ENCODE measurements at regions not wholly inside any gene's neighbourhood (a gene's known extent, or its start where the extent isn't known, plus 50 kb on each side); places are given as distances from the start of the nearest gene placed in this dataset.

GRCh38 chr17:72053449-72053848 is 67.4 kb upstream of the SOX9 start:
- Histone ChIP-seq H3K4me1 (ENCODE audit: insufficient read depth, low read length) (no peaks in the 10 kb centered on the region), H3K9me3 (ENCODE audit: low read length) (no peaks in the 10 kb centered on the region), H3K36me3 (ENCODE audit: insufficient read depth, low read length) (no peaks in the 10 kb centered on the region), H3K27me3 (ENCODE audit: insufficient read depth, low read length, poor library complexity, severe bottlenecking) (no peaks in the 10 kb centered on the region), H3K4me3 (ENCODE audit: low read length) (no peak overlapping the region), H3K27ac (ENCODE audit: low read depth, low read length) (no peak overlapping the region)
- CTCF ChIA-PET: no interaction called here
- peaks cover 0 to 1% of the 10 kb centered on the region in 2 donors for H3K27me3 Mint-ChIP-seq
- no peak overlapping the region for H3K4me3 Mint-ChIP-seq
- H3K27ac Mint-ChIP-seq: no peak overlapping the region
- peaks cover 3 to 7% (median 4%) of the 10 kb centered on the region in 5 donors for H3K9me3 Mint-ChIP-seq
- no peak for DNase-seq
- POLR2A ChIA-PET: no interaction called here
- H3K4me1 Mint-ChIP-seq: no peaks in the 10 kb centered on the region
- H3K36me3 Mint-ChIP-seq: no peaks in the 10 kb centered on the region

- POLR2A ChIA-PET: no interaction called here
- no peak for DNase-seq
- no peak overlapping the region for H3K27ac ChIP-seq (ENCODE audit: low read depth, low read length)
- H3K4me3 Mint-ChIP-seq: no peak overlapping the region
- H3K4me3 ChIP-seq (ENCODE audit: low read length): no peak overlapping the region
- no peaks in the 10 kb centered on the region for H3K36me3 ChIP-seq (ENCODE audit: insufficient read depth, low read length)
- CTCF ChIA-PET: no interaction called here
- no peaks in the 10 kb centered on the region for H3K27me3 ChIP-seq (ENCODE audit: insufficient read depth, low read length, poor library complexity, severe bottlenecking)
- H3K4me1 ChIP-seq (ENCODE audit: insufficient read depth, low read length): no peaks in the 10 kb centered on the region
- H3K4me1 Mint-ChIP-seq: no peaks in the 10 kb centered on the region
- H3K36me3 Mint-ChIP-seq: no peaks in the 10 kb centered on the region
- peaks cover under 1 to 4% (median 2%) of the 10 kb centered on the region in 5 donors for H3K9me3 Mint-ChIP-seq
- peaks cover 0 to 1% of the 10 kb centered on the region in 2 donors for H3K27me3 Mint-ChIP-seq
- H3K27ac Mint-ChIP-seq: no peak overlapping the region
- H3K9me3 ChIP-seq (ENCODE audit: low read length): no peaks in the 10 kb centered on the region
Measured at GRCh38 chr17:72056155-72056554, 64.7 kb upstream of the SOX9 start.

- no peak overlapping the region for H3K27ac Mint-ChIP-seq
- no peaks in the 10 kb centered on the region for H3K4me1 ChIP-seq (ENCODE audit: insufficient read depth, low read length)
- no peak overlapping the region for H3K4me3 ChIP-seq (ENCODE audit: low read length)
- peaks cover 0 to 1% of the 10 kb centered on the region in 2 donors for H3K27me3 Mint-ChIP-seq
- no peak overlapping the region for H3K4me3 Mint-ChIP-seq
- H3K9me3 ChIP-seq (ENCODE audit: low read length): no peaks in the 10 kb centered on the region
- no peak for DNase-seq
- CTCF ChIA-PET: no interaction called here
- H3K9me3 Mint-ChIP-seq: peaks cover 0 to 4% (median 2%) of the 10 kb centered on the region in 5 donors
- no peaks in the 10 kb centered on the region for H3K27me3 ChIP-seq (ENCODE audit: insufficient read depth, low read length, poor library complexity, severe bottlenecking)
- H3K4me1 Mint-ChIP-seq: no peaks in the 10 kb centered on the region
- no peaks in the 10 kb centered on the region for H3K36me3 ChIP-seq (ENCODE audit: insufficient read depth, low read length)
- H3K27ac ChIP-seq (ENCODE audit: low read depth, low read length): no peak overlapping the region
- H3K36me3 Mint-ChIP-seq: no peaks in the 10 kb centered on the region
- POLR2A ChIA-PET: no interaction called here
Measured at GRCh38 chr17:72056727-72057290, 64.0 kb upstream of the SOX9 start.

- ChIA-PET POLR2A (no interaction called here), CTCF (no interaction called here)
- H3K27me3 ChIP-seq (ENCODE audit: insufficient read depth, low read length, poor library complexity, severe bottlenecking): no peaks in the 10 kb centered on the region
- Mint-ChIP-seq H3K36me3 (no peaks in the 10 kb centered on the region), H3K9me3 (no peaks in the 10 kb centered on the region), H3K27me3 (peaks cover 0 to 1% of the 10 kb centered on the region in 2 donors), H3K27ac (no peak overlapping the region), H3K4me1 (no peaks in the 10 kb centered on the region), H3K4me3 (no peak overlapping the region)
- no peaks in the 10 kb centered on the region for H3K36me3 ChIP-seq (ENCODE audit: insufficient read depth, low read length)
- no peak overlapping the region for H3K27ac ChIP-seq (ENCODE audit: low read depth, low read length)
- no peaks in the 10 kb centered on the region for H3K4me1 ChIP-seq (ENCODE audit: insufficient read depth, low read length)
- no peak for DNase-seq
- no peak overlapping the region for H3K4me3 ChIP-seq (ENCODE audit: low read length)
- no peaks in the 10 kb centered on the region for H3K9me3 ChIP-seq (ENCODE audit: low read length)
Measured at GRCh38 chr17:72060084-72060483, 60.7 kb upstream of the SOX9 start.

GRCh38 chr17:72063262-72063661 is 57.6 kb upstream of the SOX9 start:
- Mint-ChIP-seq H3K36me3 (no peaks in the 10 kb centered on the region), H3K9me3 (peaks cover 0 to 5% (median 0%) of the 10 kb centered on the region in 5 donors), H3K27ac (no peak overlapping the region), H3K27me3 (no peaks in the 10 kb centered on the region), H3K4me1 (no peaks in the 10 kb centered on the region), H3K4me3 (no peak overlapping the region)
- CTCF ChIA-PET: no interaction called here
- DNase-seq: no peak
- no peak overlapping the region for H3K27ac ChIP-seq (ENCODE audit: low read depth, low read length)
- H3K27me3 ChIP-seq (ENCODE audit: insufficient read depth, low read length, poor library complexity, severe bottlenecking): no peaks in the 10 kb centered on the region
- no peak overlapping the region for H3K4me3 ChIP-seq (ENCODE audit: low read length)
- H3K4me1 ChIP-seq (ENCODE audit: insufficient read depth, low read length): no peaks in the 10 kb centered on the region
- H3K9me3 ChIP-seq (ENCODE audit: low read length): no peaks in the 10 kb centered on the region
- H3K36me3 ChIP-seq (ENCODE audit: insufficient read depth, low read length): no peaks in the 10 kb centered on the region
- POLR2A ChIA-PET: no interaction called here

GRCh38 chr17:72063756-72064450 is 56.9 kb upstream of the SOX9 start:
- POLR2A ChIA-PET: no interaction called here
- H3K36me3 Mint-ChIP-seq: no peaks in the 10 kb centered on the region
- no peaks in the 10 kb centered on the region for H3K4me1 Mint-ChIP-seq
- H3K4me3 Mint-ChIP-seq: no peak overlapping the region
- H3K9me3 ChIP-seq (ENCODE audit: low read length): no peaks in the 10 kb centered on the region
- H3K36me3 ChIP-seq (ENCODE audit: insufficient read depth, low read length): no peaks in the 10 kb centered on the region
- CTCF ChIA-PET: no interaction called here
- H3K27ac ChIP-seq (ENCODE audit: low read depth, low read length): no peak overlapping the region
- H3K4me1 ChIP-seq (ENCODE audit: insufficient read depth, low read length): no peaks in the 10 kb centered on the region
- no peaks in the 10 kb centered on the region for H3K27me3 Mint-ChIP-seq
- peaks cover 0 to 5% (median 0%) of the 10 kb centered on the region in 5 donors for H3K9me3 Mint-ChIP-seq
- no peaks in the 10 kb centered on the region for H3K27me3 ChIP-seq (ENCODE audit: insufficient read depth, low read length, poor library complexity, severe bottlenecking)
- no peak overlapping the region for H3K27ac Mint-ChIP-seq
- H3K4me3 ChIP-seq (ENCODE audit: low read length): no peak overlapping the region
- no peak for DNase-seq

GRCh38 chr17:72064606-72065193 is 56.1 kb upstream of the SOX9 start:
- H3K36me3 ChIP-seq (ENCODE audit: insufficient read depth, low read length): no peaks in the 10 kb centered on the region
- Mint-ChIP-seq H3K27me3 (no peaks in the 10 kb centered on the region), H3K4me3 (no peak overlapping the region), H3K27ac (peak overlapping the region in 1 of 8 donors; percentile 60), H3K9me3 (peaks cover 0 to 5% (median 0%) of the 10 kb centered on the region in 5 donors), H3K4me1 (no peaks in the 10 kb centered on the region), H3K36me3 (no peaks in the 10 kb centered on the region)
- no peak for DNase-seq
- POLR2A ChIA-PET: no interaction called here
- CTCF ChIA-PET: no interaction called here
- no peaks in the 10 kb centered on the region for H3K9me3 ChIP-seq (ENCODE audit: low read length)
- H3K27me3 ChIP-seq (ENCODE audit: insufficient read depth, low read length, poor library complexity, severe bottlenecking): no peaks in the 10 kb centered on the region
- H3K27ac ChIP-seq (ENCODE audit: low read depth, low read length): no peak overlapping the region
- H3K4me1 ChIP-seq (ENCODE audit: insufficient read depth, low read length): no peaks in the 10 kb centered on the region
- H3K4me3 ChIP-seq (ENCODE audit: low read length): no peak overlapping the region

- Mint-ChIP-seq H3K27ac (no peak overlapping the region), H3K9me3 (peaks cover 0 to 5% (median 0%) of the 10 kb centered on the region in 5 donors), H3K4me3 (no peak overlapping the region), H3K27me3 (no peaks in the 10 kb centered on the region), H3K4me1 (no peaks in the 10 kb centered on the region), H3K36me3 (no peaks in the 10 kb centered on the region)
- POLR2A ChIA-PET: no interaction called here
- Histone ChIP-seq H3K4me3 (ENCODE audit: low read length) (no peak overlapping the region), H3K27me3 (ENCODE audit: insufficient read depth, low read length, poor library complexity, severe bottlenecking) (no peaks in the 10 kb centered on the region), H3K27ac (ENCODE audit: low read depth, low read length) (no peak overlapping the region), H3K36me3 (ENCODE audit: insufficient read depth, low read length) (no peaks in the 10 kb centered on the region), H3K9me3 (ENCODE audit: low read length) (no peaks in the 10 kb centered on the region), H3K4me1 (ENCODE audit: insufficient read depth, low read length) (no peaks in the 10 kb centered on the region)
- CTCF ChIA-PET: no interaction called here
- DNase-seq: no peak
Measured at GRCh38 chr17:72065556-72065955, 55.3 kb upstream of the SOX9 start.

Data from CD8-positive, alpha-beta memory T cell (primary cell).